Kidney (tissue), 13 donors: ENCODE measurements at regions not wholly inside any gene's neighbourhood (a gene's known extent, or its start where the extent isn't known, plus 50 kb on each side); places are given as distances from the start of the nearest gene placed in this dataset.
"Not testable (repeated sequence)": the region's sequence is repeated elsewhere in the genome, so short reads cannot be mapped to it uniquely, and the experiment has no call there.

Source experiments
- DNase-seq, 5 donors: peaks; one replicate each; pipeline ENCODE4 v3.0.0-alpha.2; 2013 to 2020
- FAIRE-seq: peaks from 2 replicates; lab custom pipeline; 2012; peaks lifted over from hg19 to GRCh38; lab: Jason Lieb, UNC
- H3K27ac ChIP-seq, 2 donors: one replicate each; pipeline ENCODE4 v1.7.0; 2013; ENCODE audit warnings: low read depth in 2 of 2, low read length in 2 of 2, inconsistent platforms in 1 of 2
- H3K27me3 ChIP-seq: one replicate; pipeline ENCODE4 v1.7.1; 2013; ENCODE audit warnings: low read length, inconsistent platforms; ENCODE audit not compliant: control insufficient read depth, insufficient read depth
- H3K36me3 ChIP-seq, 3 donors: one replicate each; pipeline versions ENCODE4 v1.7.0 to v1.7.1; 2013; ENCODE audit warnings: low read length in 3 of 3, control low read depth in 1 of 3, inconsistent platforms in 1 of 3; ENCODE audit not compliant: insufficient read depth in 3 of 3, control insufficient read depth in 2 of 3
- H3K4me1 ChIP-seq, 3 donors: one replicate each; pipeline versions ENCODE4 v1.7.0 to v1.7.1; 2013; ENCODE audit warnings: low read length in 3 of 3, inconsistent platforms in 1 of 3, low read depth in 1 of 3; ENCODE audit not compliant: control insufficient read depth in 2 of 3, insufficient read depth in 2 of 3
- H3K4me3 ChIP-seq, 3 donors: one replicate each; pipeline versions ENCODE4 v1.7.0 to v1.8.1; 2013; ENCODE audit warnings: low read length in 3 of 3, control low read depth in 1 of 3, inconsistent platforms in 1 of 3
- H3K9ac ChIP-seq, 3 donors: one replicate each; pipeline versions ENCODE4 v1.7.0 to v1.7.1; 2013; ENCODE audit warnings: low read length in 3 of 3, control low read depth in 1 of 3, inconsistent platforms in 1 of 3
- H3K9me3 ChIP-seq, 3 donors: one replicate each; pipeline versions ENCODE4 v1.7.0 to v1.7.1; 2013; ENCODE audit warnings: low read length in 3 of 3, control low read depth in 1 of 3, inconsistent platforms in 1 of 3; ENCODE audit not compliant: control insufficient read depth in 2 of 3, insufficient read depth in 1 of 3
- CTCF ChIP-seq: IDR thresholded peaks from 3 replicates; pipeline ENCODE4 v1.5.1; 2012; ENCODE audit warnings: mild to moderate bottlenecking, moderate library complexity, borderline replicate concordance; ENCODE audit not compliant: insufficient read depth; ENCODE audit errors: extremely low read depth
- intact Hi-C: fragments of 100-400 bp; cut with DNase I; formaldehyde crosslinking; loops from one replicate; pipeline ENCODE4 v1.11.1; 2022
- donor health status: control.
- donor health status: control.
- donor health status: control.
- donor health status: control.
- donor health status: control.
- donor health status: DM: yes; HTN: yes; CAD: no.
- donor health status: Normal renal cell carcinoma (clear cell type).

DNA sequence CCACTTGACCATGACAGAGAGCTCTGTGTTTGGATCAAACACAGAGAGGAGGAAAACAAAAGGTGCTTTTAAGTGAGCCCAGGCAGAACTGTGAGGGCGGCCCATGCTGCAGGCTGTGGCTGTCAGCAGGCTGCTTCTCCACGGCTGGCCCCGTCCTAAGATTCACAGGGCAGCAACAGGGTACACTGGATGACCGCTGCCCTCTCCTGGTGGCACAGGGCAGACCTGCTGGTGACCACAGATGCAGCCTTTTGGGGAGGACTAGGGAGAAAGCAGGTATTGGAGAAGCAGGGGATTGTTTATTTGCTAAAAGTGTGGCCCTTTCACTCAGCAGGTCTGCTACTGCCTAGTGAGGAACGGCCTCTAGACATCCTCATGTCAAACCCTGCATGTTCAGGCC lies 183.7 kb downstream of the ADRA2C start:
- DNase-seq, result peak in 3 of 5 donors; percentile 26 to 55 (median 50)
- H3K4me3 ChIP-seq, FAIRE-seq, H3K36me3 ChIP-seq, H3K4me1 ChIP-seq, intact Hi-C loops, H3K27ac ChIP-seq, H3K9me3 ChIP-seq, H3K27me3 ChIP-seq, H3K9ac ChIP-seq: not testable (repeated sequence)
- peak; percentile 31 for TF ChIP-seq CTCF

GRCh38 chr4:3952443-3953139 lies 186.4 kb downstream of the ADRA2C start:
- H3K27ac ChIP-seq, H3K9ac ChIP-seq, H3K4me3 ChIP-seq, intact Hi-C loops, FAIRE-seq, H3K4me1 ChIP-seq, H3K27me3 ChIP-seq, DNase-seq, H3K9me3 ChIP-seq, H3K36me3 ChIP-seq: not testable (repeated sequence)

- H3K27me3 ChIP-seq, intact Hi-C loops, H3K27ac ChIP-seq, DNase-seq, H3K9ac ChIP-seq, H3K9me3 ChIP-seq, H3K36me3 ChIP-seq, FAIRE-seq, H3K4me3 ChIP-seq, H3K4me1 ChIP-seq: not testable (repeated sequence)
Measured at GRCh38 chr4:3953140-3953489, 186.9 kb downstream of the ADRA2C start.

GRCh38 chr4:3954540-3955320 lies 188.5 kb downstream of the ADRA2C start:
- H3K36me3 ChIP-seq, H3K4me1 ChIP-seq, intact Hi-C loops, FAIRE-seq, H3K9me3 ChIP-seq, H3K27me3 ChIP-seq: not testable (repeated sequence)
- peak overlapping the region; percentile 56 to 69 (median 67) for H3K4me3 ChIP-seq
- DNase-seq, result peak; percentile 39 to 91 (median 61)
- peak overlapping the region in 1 of 2 donors; percentile 32 for H3K27ac ChIP-seq
- peak overlapping the region; percentile 26 to 58 (median 58) for H3K9ac ChIP-seq

DNA sequence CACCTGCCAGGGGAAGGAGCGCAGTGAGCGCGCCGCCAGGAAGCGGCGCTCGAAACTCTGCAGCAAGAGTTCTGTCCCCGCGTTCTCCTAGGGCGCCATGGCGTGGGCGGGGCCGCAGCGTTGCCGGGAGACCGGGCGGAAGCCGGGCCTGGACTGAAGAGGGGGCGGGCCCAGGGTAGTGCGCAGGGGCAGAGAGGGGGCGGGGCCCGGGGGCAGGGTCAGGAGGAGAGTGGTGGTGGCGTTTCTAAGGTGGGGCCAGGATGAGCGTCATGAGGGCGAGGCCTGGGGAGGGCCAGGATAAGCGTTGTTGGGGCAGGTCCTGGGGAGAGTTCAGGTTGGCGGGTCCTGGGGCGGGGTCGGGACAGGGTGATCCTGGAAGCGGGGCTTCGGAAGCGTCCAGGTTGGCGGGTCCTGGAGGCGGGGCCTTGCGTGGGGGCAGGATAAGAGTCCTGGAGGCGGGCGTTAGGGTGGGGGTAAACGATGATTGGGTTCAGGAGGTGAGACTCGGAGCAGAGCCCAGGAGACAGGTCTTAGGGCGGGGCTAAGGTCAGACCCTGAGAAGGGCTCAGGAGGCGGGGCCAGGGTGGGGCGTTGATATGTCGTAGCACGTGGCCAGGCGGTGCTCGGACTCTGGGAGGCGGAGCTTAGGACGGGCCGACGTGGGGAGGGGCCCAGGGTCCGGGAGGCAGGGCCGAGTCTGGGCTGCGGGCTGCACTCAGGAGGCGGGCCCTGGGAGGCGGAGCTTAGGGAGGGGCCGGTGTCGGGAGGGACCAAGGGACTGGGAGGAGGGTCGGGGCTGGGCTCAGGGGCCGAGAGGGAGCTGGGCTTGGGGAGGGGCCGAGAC lies 189.4 kb downstream of the ADRA2C start:
- peak; percentile 89 for FAIRE-seq
- peak; percentile 98 to 100 (median 99) for DNase-seq
- H3K4me3 ChIP-seq, result peak overlapping the region; percentile 61 to 69 (median 67)
- H3K27me3 ChIP-seq, intact Hi-C loops, H3K9me3 ChIP-seq, H3K36me3 ChIP-seq, H3K4me1 ChIP-seq: not testable (repeated sequence)
- H3K9ac ChIP-seq, result peak overlapping the region in 1 of 3 donors; percentile 58
- H3K27ac ChIP-seq, result peak overlapping the region; percentile 65 to 71

GRCh38 chr4:3956165-3956867 lies 190.1 kb downstream of the ADRA2C start:
- peak in 1 of 5 donors; percentile 5 for DNase-seq
- intact Hi-C loops, H3K27ac ChIP-seq, H3K27me3 ChIP-seq, H3K9ac ChIP-seq, H3K4me1 ChIP-seq, FAIRE-seq, H3K36me3 ChIP-seq, H3K9me3 ChIP-seq: not testable (repeated sequence)
- peak overlapping the region; percentile 51 to 61 (median 61) for H3K4me3 ChIP-seq
